ENCODE measurements at regions not wholly inside any gene's neighbourhood (a gene's known extent, or its start where the extent isn't known, plus 50 kb on each side); places are given as distances from the start of the nearest gene placed in this dataset.

GRCh38 chr15:45743426-45744235 lies 108.8 kb downstream of the SQOR start:
- no peak for DNase-seq (ENCODE audit: low spot score)

- DNase-seq (ENCODE audit: low spot score), result no peak
Measured at GRCh38 chr15:45744236-45744589, 109.4 kb downstream of the SQOR start.

GRCh38 chr15:45747426-45747825 lies 112.6 kb downstream of the SQOR start:
- DNase-seq (ENCODE audit: low spot score), result no peak

- DNase-seq (ENCODE audit: low spot score), result no peak
Measured at GRCh38 chr15:45751629-45752028, 116.8 kb downstream of the SQOR start.

GRCh38 chr15:45759936-45760335 lies 125.1 kb downstream of the SQOR start:
- no peak for DNase-seq (ENCODE audit: low spot score)

GRCh38 chr15:45762726-45763125 lies 127.9 kb downstream of the SQOR start:
- DNase-seq (ENCODE audit: low spot score), result no peak

GRCh38 chr15:45763170-45763869 lies 128.5 kb downstream of the SQOR start:
- no peak for DNase-seq (ENCODE audit: low spot score)

GRCh38 chr15:45773149-45773548 lies 138.3 kb downstream of the SQOR start:
- DNase-seq (ENCODE audit: low spot score), result no peak

GRCh38 chr15:45776772-45777171 lies 141.9 kb downstream of the SQOR start:
- DNase-seq (ENCODE audit: low spot score), result no peak

- DNase-seq (ENCODE audit: low spot score), result no peak
Measured at GRCh38 chr15:45777781-45778180, 143.0 kb downstream of the SQOR start.

- DNase-seq (ENCODE audit: low spot score), result no peak
Measured at GRCh38 chr15:45780352-45780751, 145.5 kb downstream of the SQOR start.

GRCh38 chr15:45784656-45785055 lies 149.8 kb downstream of the SQOR start:
- DNase-seq (ENCODE audit: low spot score), result no peak

- DNase-seq (ENCODE audit: low spot score), result no peak
Measured at GRCh38 chr15:45785897-45786296, 151.1 kb downstream of the SQOR start.

GRCh38 chr15:45790325-45790943 lies 155.6 kb downstream of the SQOR start:
- no peak for DNase-seq (ENCODE audit: low spot score)

GRCh38 chr15:45794304-45794703 lies 159.5 kb downstream of the SQOR start:
- DNase-seq (ENCODE audit: low spot score), result no peak

- no peak for DNase-seq (ENCODE audit: low spot score)
Measured at GRCh38 chr15:45794712-45795439, 160.0 kb downstream of the SQOR start.

- DNase-seq (ENCODE audit: low spot score), result no peak
Measured at GRCh38 chr15:45795440-45796069, 160.7 kb downstream of the SQOR start.

- no peak for DNase-seq (ENCODE audit: low spot score)
Measured at GRCh38 chr15:45796433-45796832, 161.6 kb downstream of the SQOR start.

- DNase-seq (ENCODE audit: low spot score), result no peak
Measured at GRCh38 chr15:45799508-45799907, 164.7 kb downstream of the SQOR start.

- no peak for DNase-seq (ENCODE audit: low spot score)
Measured at GRCh38 chr15:45801543-45801942, 166.7 kb downstream of the SQOR start.

GRCh38 chr15:45802140-45802539 lies 167.3 kb downstream of the SQOR start:
- no peak for DNase-seq (ENCODE audit: low spot score)

GRCh38 chr15:45804028-45804427 lies 169.2 kb downstream of the SQOR start:
- no peak for DNase-seq (ENCODE audit: low spot score)
